GM23338 (cell line): ENCODE measurements at regions not wholly inside any gene's neighbourhood (a gene's known extent, or its start where the extent isn't known, plus 50 kb on each side); places are given as distances from the start of the nearest gene placed in this dataset.

Experiments
- ATAC-seq: fragments of 200-7000 bp; cut with Tn5 transposase; 3 replicates; pipeline ENCODE4 v1.9.1; 2020
- DNase-seq: peaks from one replicate; pipeline ENCODE4 v3.0.0-alpha.2; 2015; ENCODE audit warnings: low spot score
- H2AFZ ChIP-seq: fragments of 200-600 bp; sonication (generic); 2 replicates; pipeline ENCODE4 v1.8.0; 2016; ENCODE audit warnings: antibody characterized with exemption, mild to moderate bottlenecking, moderate library complexity
- H3F3A ChIP-seq: fragments of 200-600 bp; sonication (generic); replicated peaks from 2 replicates; pipeline ENCODE4 v1.8.0; 2017; ENCODE audit warnings: antibody characterized with exemption, mixed run types, low read depth
- H3K27ac ChIP-seq: fragments of 200-600 bp; sonication (generic); 2 replicates; pipeline ENCODE4 v1.6.1; 2016; ENCODE audit warnings: low read depth
- H3K27me3 ChIP-seq: fragments of 200-600 bp; sonication (generic); 2 replicates; pipeline ENCODE4 v1.8.0; 2016; ENCODE audit warnings: mild to moderate bottlenecking, mixed run types, moderate library complexity; ENCODE audit not compliant: insufficient read depth
- H3K36me3 ChIP-seq: fragments of 200-600 bp; sonication (generic); 2 replicates; pipeline ENCODE4 v1.8.0; 2016; ENCODE audit warnings: mild to moderate bottlenecking; ENCODE audit not compliant: insufficient read depth
- H3K4me1 ChIP-seq: fragments of 200-600 bp; sonication (generic); 2 replicates; pipeline ENCODE4 v1.8.0; 2016; ENCODE audit warnings: mild to moderate bottlenecking, moderate library complexity; ENCODE audit not compliant: insufficient read depth
- H3K4me2 ChIP-seq: fragments of 200-600 bp; sonication (generic); 2 replicates; pipeline ENCODE4 v1.7.1; 2017; ENCODE audit warnings: mixed run types
- H3K4me3 ChIP-seq: fragments of 200-600 bp; sonication (generic); 2 replicates; pipeline ENCODE4 v1.6.1; 2016; ENCODE audit warnings: mixed run types
- H3K79me2 ChIP-seq: fragments of 200-600 bp; sonication (generic); replicated peaks from 2 replicates; pipeline ENCODE4 v1.8.0; 2017; ENCODE audit warnings: mild to moderate bottlenecking; ENCODE audit not compliant: insufficient read depth
- H3K9me2 ChIP-seq: fragments of 200-600 bp; sonication (generic); 2 replicates; pipeline ENCODE4 v1.8.0; 2017; ENCODE audit not compliant: insufficient read depth
- H4K20me1 ChIP-seq: fragments of 200-600 bp; sonication (generic); replicated peaks from 2 replicates; pipeline ENCODE4 v1.8.0; 2017; ENCODE audit warnings: mild to moderate bottlenecking; ENCODE audit not compliant: insufficient read depth
- H3K27ac Mint-ChIP-seq: 2 replicates; pipeline ENCODE4 v1.8.0; 2020; ENCODE audit warnings: inconsistent platforms, mild to moderate bottlenecking, moderate library complexity, mixed read lengths
- H3K27me3 Mint-ChIP-seq: 3 replicates; pipeline ENCODE4 v1.8.0; 2022; ENCODE audit warnings: low read depth, mild to moderate bottlenecking, moderate library complexity, mixed read lengths, inconsistent platforms; ENCODE audit not compliant: insufficient read depth, poor library complexity
- H3K36me3 Mint-ChIP-seq: 3 replicates; pipeline ENCODE4 v1.8.0; 2021; ENCODE audit warnings: low read depth, mild to moderate bottlenecking, inconsistent platforms, moderate library complexity, mixed read lengths
- H3K4me1 Mint-ChIP-seq: 3 replicates; pipeline ENCODE4 v1.8.0; 2020; ENCODE audit warnings: mild to moderate bottlenecking, inconsistent platforms, mixed read lengths
- H3K4me3 Mint-ChIP-seq: 3 replicates; pipeline ENCODE4 v1.8.0; 2021; ENCODE audit warnings: moderate library complexity, mild to moderate bottlenecking, inconsistent platforms, mixed read lengths
- H3K9me3 Mint-ChIP-seq: 3 replicates; pipeline ENCODE4 v1.8.0; 2020; ENCODE audit warnings: moderate library complexity, mild to moderate bottlenecking, inconsistent platforms, mixed read lengths
- EZH2 ChIP-seq: fragments of 200-600 bp; sonication (generic); IDR thresholded peaks from one replicate; pipeline ENCODE4 v1.8.0; 2017; ENCODE audit warnings: antibody characterized with exemption, mild to moderate bottlenecking, low read depth; ENCODE audit not compliant: unreplicated experiment
- EZH2phosphoT487 ChIP-seq: fragments of 200-600 bp; sonication (generic); IDR thresholded peaks from one replicate; pipeline ENCODE4 v1.8.1; 2018; ENCODE audit warnings: antibody characterized with exemption; ENCODE audit not compliant: unreplicated experiment
- POLR2AphosphoS5 ChIP-seq: IDR thresholded peaks from 2 replicates; pipeline ENCODE4 v1.6.1; 2016; ENCODE audit warnings: antibody characterized with exemption, low read depth
- STAT1 ChIP-seq: IDR thresholded peaks from one replicate; pipeline ENCODE4 v1.6.1; 2016; ENCODE audit warnings: antibody characterized with exemption; ENCODE audit not compliant: unreplicated experiment
- ZNF114 ChIP-seq: fragments of 250-450 bp; sonication (Bioruptor Pico); IDR thresholded peaks from 2 replicates; pipeline ENCODE4 v1.5.0; 2020; ENCODE audit warnings: mild to moderate bottlenecking, moderate library complexity
- ZNF331 ChIP-seq: fragments of 250-450 bp; sonication (Bioruptor Pico); IDR thresholded peaks from 2 replicates; pipeline ENCODE4 v1.5.0; 2020; ENCODE audit warnings: low read depth, mild to moderate bottlenecking, moderate library complexity
- TF ChIP-seq, protein P1 (sequence below), 2 experiments: fragments of 200-600 bp in 1 of 2; sonication (generic) in 1 of 2; conservative IDR thresholded peaks; 2 replicates each; pipeline versions ENCODE4 v1.5.1 to v1.6.1; 2016 to 2017; ENCODE audit warnings: antibody characterized with exemption in 2 of 2, low read depth in 2 of 2, mild to moderate bottlenecking in 2 of 2, moderate library complexity in 1 of 2
- TF ChIP-seq, protein P2 (sequence below): fragments of 250-450 bp; sonication (Bioruptor Pico); IDR thresholded peaks from 2 replicates; pipeline ENCODE4 v1.5.0; 2020; ENCODE audit warnings: mild to moderate bottlenecking, moderate library complexity

DNA sequence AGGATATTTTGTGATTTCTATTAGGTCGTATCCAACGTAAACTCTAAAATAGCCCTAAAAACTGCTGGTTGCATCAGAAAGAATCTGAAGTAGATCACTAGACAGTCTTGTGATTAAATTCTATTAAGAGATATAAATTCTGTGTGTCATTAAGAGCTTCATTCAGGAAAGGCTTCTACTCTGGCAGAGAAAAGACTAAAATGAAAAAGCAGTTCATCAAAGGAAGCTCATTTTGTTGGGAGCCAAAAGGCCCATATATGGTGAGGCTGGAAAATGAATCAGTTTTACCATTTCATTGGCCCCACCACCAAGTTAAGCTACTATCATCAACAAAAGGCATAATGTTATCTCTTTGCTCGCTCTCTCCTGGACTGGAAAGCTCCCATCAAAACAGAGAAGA is 261.1 kb downstream of the SATB2 start:
- H3K27me3 Mint-ChIP-seq = peaks cover 2% of the 10 kb centered on the region

More for the DNA sequence above, 261.1 kb downstream of the SATB2 start:
- Histone ChIP-seq H2AFZ (no peak overlapping the region), H3K4me2 (no peak overlapping the region), H3K4me3 (no peak overlapping the region), H3K9me2 (peaks cover 23% of the 10 kb centered on the region), H3K36me3 (no peaks in the 10 kb centered on the region), H3K27ac (no peak overlapping the region), H3K4me1 (peaks cover 1% of the 10 kb centered on the region; the same call in 1 of the 2 replicates), H3K79me2 (no peaks in the 10 kb centered on the region), H3F3A (no peaks in the 10 kb centered on the region), H4K20me1 (no peaks in the 10 kb centered on the region), H3K27me3 (no peaks in the 10 kb centered on the region)
- no peaks in the 10 kb centered on the region for H3K9me3 Mint-ChIP-seq
- TF ChIP-seq STAT1 (no peak), ZNF114 (CRISPR knock-in tag) (no peak), ZNF331 (no peak), EZH2phosphoT487 (no peak), POLR2AphosphoS5 (no peak), EZH2 (no peak)
- TF ChIP-seq, protein P1, sequence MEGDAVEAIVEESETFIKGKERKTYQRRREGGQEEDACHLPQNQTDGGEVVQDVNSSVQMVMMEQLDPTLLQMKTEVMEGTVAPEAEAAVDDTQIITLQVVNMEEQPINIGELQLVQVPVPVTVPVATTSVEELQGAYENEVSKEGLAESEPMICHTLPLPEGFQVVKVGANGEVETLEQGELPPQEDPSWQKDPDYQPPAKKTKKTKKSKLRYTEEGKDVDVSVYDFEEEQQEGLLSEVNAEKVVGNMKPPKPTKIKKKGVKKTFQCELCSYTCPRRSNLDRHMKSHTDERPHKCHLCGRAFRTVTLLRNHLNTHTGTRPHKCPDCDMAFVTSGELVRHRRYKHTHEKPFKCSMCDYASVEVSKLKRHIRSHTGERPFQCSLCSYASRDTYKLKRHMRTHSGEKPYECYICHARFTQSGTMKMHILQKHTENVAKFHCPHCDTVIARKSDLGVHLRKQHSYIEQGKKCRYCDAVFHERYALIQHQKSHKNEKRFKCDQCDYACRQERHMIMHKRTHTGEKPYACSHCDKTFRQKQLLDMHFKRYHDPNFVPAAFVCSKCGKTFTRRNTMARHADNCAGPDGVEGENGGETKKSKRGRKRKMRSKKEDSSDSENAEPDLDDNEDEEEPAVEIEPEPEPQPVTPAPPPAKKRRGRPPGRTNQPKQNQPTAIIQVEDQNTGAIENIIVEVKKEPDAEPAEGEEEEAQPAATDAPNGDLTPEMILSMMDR (conservative IDR thresholded peaks at IDR 0.05; ENCODE audit: low read depth in 2 of 2) = no peak
- TF ChIP-seq, protein P2, sequence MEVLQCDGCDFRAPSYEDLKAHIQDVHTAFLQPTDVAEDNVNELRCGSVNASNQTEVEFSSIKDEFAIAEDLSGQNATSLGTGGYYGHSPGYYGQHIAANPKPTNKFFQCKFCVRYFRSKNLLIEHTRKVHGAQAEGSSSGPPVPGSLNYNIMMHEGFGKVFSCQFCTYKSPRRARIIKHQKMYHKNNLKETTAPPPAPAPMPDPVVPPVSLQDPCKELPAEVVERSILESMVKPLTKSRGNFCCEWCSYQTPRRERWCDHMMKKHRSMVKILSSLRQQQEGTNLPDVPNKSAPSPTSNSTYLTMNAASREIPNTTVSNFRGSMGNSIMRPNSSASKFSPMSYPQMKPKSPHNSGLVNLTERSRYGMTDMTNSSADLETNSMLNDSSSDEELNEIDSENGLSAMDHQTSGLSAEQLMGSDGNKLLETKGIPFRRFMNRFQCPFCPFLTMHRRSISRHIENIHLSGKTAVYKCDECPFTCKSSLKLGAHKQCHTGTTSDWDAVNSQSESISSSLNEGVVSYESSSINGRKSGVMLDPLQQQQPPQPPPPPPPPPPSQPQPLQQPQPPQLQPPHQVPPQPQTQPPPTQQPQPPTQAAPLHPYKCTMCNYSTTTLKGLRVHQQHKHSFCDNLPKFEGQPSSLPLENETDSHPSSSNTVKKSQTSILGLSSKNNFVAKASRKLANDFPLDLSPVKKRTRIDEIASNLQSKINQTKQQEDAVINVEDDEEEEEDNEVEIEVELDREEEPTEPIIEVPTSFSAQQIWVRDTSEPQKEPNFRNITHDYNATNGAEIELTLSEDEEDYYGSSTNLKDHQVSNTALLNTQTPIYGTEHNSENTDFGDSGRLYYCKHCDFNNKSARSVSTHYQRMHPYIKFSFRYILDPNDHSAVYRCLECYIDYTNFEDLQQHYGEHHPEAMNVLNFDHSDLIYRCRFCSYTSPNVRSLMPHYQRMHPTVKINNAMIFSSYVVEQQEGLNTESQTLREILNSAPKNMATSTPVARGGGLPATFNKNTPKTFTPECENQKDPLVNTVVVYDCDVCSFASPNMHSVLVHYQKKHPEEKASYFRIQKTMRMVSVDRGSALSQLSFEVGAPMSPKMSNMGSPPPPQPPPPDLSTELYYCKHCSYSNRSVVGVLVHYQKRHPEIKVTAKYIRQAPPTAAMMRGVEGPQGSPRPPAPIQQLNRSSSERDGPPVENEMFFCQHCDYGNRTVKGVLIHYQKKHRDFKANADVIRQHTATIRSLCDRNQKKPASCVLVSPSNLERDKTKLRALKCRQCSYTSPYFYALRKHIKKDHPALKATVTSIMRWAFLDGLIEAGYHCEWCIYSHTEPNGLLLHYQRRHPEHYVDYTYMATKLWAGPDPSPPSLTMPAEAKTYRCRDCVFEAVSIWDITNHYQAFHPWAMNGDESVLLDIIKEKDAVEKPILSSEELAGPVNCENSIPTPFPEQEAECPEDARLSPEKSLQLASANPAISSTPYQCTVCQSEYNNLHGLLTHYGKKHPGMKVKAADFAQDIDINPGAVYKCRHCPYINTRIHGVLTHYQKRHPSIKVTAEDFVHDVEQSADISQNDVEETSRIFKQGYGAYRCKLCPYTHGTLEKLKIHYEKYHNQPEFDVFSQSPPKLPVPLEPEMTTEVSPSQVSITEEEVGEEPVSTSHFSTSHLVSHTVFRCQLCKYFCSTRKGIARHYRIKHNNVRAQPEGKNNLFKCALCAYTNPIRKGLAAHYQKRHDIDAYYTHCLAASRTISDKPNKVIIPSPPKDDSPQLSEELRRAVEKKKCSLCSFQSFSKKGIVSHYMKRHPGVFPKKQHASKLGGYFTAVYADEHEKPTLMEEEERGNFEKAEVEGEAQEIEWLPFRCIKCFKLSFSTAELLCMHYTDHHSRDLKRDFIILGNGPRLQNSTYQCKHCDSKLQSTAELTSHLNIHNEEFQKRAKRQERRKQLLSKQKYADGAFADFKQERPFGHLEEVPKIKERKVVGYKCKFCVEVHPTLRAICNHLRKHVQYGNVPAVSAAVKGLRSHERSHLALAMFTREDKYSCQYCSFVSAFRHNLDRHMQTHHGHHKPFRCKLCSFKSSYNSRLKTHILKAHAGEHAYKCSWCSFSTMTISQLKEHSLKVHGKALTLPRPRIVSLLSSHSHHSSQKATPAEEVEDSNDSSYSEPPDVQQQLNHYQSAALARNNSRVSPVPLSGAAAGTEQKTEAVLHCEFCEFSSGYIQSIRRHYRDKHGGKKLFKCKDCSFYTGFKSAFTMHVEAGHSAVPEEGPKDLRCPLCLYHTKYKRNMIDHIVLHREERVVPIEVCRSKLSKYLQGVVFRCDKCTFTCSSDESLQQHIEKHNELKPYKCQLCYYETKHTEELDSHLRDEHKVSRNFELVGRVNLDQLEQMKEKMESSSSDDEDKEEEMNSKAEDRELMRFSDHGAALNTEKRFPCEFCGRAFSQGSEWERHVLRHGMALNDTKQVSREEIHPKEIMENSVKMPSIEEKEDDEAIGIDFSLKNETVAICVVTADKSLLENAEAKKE (CRISPR knock-in tag) = no peak
- H3K4me1 Mint-ChIP-seq = peaks cover 10% of the 10 kb centered on the region
- no peaks in the 10 kb centered on the region for H3K36me3 Mint-ChIP-seq
- DNase-seq (no peak), ATAC-seq (no peak)
- no peak overlapping the region for H3K27ac Mint-ChIP-seq
- H3K4me3 Mint-ChIP-seq = no peak overlapping the region
